Aorta (tissue), 5 donors: ENCODE measurements at regions not wholly inside any gene's neighbourhood (a gene's known extent, or its start where the extent isn't known, plus 50 kb on each side); places are given as distances from the start of the nearest gene placed in this dataset.

Experiments used
- ATAC-seq: fragments of 200-7000 bp; cut with Tn5 transposase; one replicate; pipeline ENCODE4 v1.9.1; 2022; ENCODE audit warnings: moderate library complexity; ENCODE audit not compliant: low FRiP score
- DNase-seq, 2 donors: peaks; one replicate each; pipeline ENCODE4 v3.0.0-alpha.2; 2020
- H3K27ac ChIP-seq, 2 donors: one replicate each; pipeline ENCODE4 v1.5.1; 2013; ENCODE audit warnings: low read length in 2 of 2, mild to moderate bottlenecking in 2 of 2, moderate library complexity in 2 of 2, control low read depth in 1 of 2, inconsistent platforms in 1 of 2, low read depth in 1 of 2
- H3K27me3 ChIP-seq, 2 donors: one replicate each; pipeline ENCODE4 v1.6.1; 2013; ENCODE audit warnings: control low read depth in 1 of 2, low read length in 1 of 2, mild to moderate bottlenecking in 1 of 2, moderate library complexity in 1 of 2; ENCODE audit not compliant: insufficient read depth in 2 of 2, control insufficient read depth in 1 of 2
- H3K36me3 ChIP-seq, 2 donors: one replicate each; pipeline ENCODE4 v1.6.1; 2013; ENCODE audit warnings: control low read depth in 1 of 2, low read length in 1 of 2, mild to moderate bottlenecking in 1 of 2; ENCODE audit not compliant: insufficient read depth in 2 of 2, control insufficient read depth in 1 of 2
- H3K4me1 ChIP-seq, 2 donors: one replicate each; pipeline ENCODE4 v1.6.1; 2013; ENCODE audit warnings: low read length in 2 of 2, control low read depth in 1 of 2, mild to moderate bottlenecking in 1 of 2, moderate library complexity in 1 of 2; ENCODE audit not compliant: insufficient read depth in 2 of 2, control insufficient read depth in 1 of 2
- H3K4me3 ChIP-seq, 2 donors: one replicate each; pipeline ENCODE4 v1.5.1; 2013; ENCODE audit warnings: low read length in 2 of 2, control low read depth in 1 of 2, mild to moderate bottlenecking in 1 of 2
- H3K9me3 ChIP-seq: one replicate; pipeline ENCODE4 v1.6.1; 2013; ENCODE audit warnings: mild to moderate bottlenecking, low read length; ENCODE audit not compliant: control insufficient read depth
- WGBS, 2 donors: extraction: QIAGEN DNeasy Blood & Tissue Kit; methylation state at CpG; one replicate each; pipeline ENCODE4 v1.1.7; 2013; 5-methylcytosine and 5-hydroxymethylcytosine counted together
- intact Hi-C, 2 donors: fragments of 100-400 bp; cut with DNase I; formaldehyde crosslinking; loops; one replicate each; pipeline versions ENCODE4 v1.14.2 to v1.15.0; 2022
- donor health status: healthy with polysubstance abuse.
- donor health status: Bipolar disorder and iron deficiency.
- donor health status: DM: no; HTN: no; CAD: no.
- donor health status: DM: no; HTN: no; CAD: no.
- donor health status: DM: yes; HTN: yes; CAD: no.

DNA sequence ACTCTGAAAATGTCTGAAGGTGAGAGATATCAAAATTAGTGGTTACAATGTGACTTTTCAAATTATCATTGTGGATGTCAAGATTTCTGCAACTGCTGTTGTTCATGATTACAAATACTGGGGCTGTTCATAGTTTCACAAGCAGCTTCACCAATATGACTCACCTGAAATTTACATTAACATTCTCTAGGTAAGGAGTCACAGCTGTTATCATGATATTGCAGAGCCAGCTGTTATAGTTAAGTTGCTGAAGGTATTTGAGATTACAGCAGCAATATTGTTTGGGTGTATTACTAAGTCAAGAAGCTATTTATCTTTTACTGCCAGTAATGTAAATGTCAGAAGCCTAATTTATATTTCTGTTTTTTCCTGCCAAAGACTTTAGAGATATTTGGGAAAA, 140.0 kb downstream of the MC4R start:
- Histone ChIP-seq H3K27ac (no peak overlapping the region), H3K27me3 (no peaks in the 10 kb centered on the region), H3K9me3 (no peaks in the 10 kb centered on the region), H3K4me3 (no peak overlapping the region), H3K36me3 (no peaks in the 10 kb centered on the region), H3K4me1 (no peaks in the 10 kb centered on the region)
- ATAC-seq (no peak), DNase-seq (no peak)
- intact Hi-C loops: no loop called here

DNA sequence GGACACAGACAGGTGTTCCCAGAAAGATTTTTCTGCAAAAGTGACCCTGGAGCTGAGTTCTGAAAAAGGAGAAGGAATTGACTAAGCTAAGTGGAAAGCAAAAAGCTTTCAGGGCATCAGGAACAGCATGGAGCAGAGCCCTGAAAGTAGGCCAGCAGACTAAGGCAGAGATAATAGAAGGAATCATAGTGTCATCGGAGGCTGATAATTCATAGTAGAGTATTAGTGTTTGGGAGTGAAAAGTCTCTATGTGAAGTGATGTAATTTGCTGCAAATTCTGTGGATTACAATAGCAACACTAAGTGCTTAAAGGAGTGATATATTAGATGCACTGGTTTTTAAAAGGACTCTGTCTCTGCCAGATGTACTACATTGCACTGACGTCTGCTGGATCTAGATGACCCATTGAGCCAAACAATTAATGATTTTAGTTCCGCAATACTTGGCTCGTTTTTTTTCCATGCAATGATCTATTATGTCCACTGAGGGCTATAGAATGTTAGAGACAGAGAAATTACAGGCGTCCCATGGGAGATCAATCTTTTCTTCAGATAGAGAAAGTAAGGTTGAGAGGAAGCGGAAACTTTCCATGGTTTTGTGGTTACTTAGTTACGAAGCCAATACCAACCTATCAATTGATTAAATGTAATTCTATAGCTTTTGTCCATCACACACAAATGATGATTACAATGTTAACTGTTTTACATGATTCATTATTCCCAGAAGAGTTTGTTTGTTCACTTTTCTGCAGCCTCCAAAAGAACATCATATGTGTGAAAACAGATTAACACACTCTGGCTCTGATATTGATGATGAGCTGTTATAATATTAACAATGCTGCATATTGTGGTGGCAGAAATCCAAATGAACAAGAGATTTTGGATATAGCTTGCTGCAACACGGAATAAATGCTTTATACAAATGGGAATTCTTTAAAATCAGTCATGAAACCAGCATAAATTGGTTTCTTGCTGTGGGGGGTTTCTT, 143.7 kb downstream of the MC4R start:
- Histone ChIP-seq H3K9me3 (peaks cover 3% of the 10 kb centered on the region), H3K4me1 (no peaks in the 10 kb centered on the region), H3K27ac (no peak overlapping the region), H3K27me3 (no peaks in the 10 kb centered on the region), H3K36me3 (no peaks in the 10 kb centered on the region), H3K4me3 (no peak overlapping the region)
- intact Hi-C loops: no loop called here
- 40 to 49% methylated on average over 8 of the region's 8 CpGs for WGBS, 2 donors
- ATAC-seq (no peak), DNase-seq (no peak)

- H3K4me1 ChIP-seq: no peaks in the 10 kb centered on the region
- DNase-seq (no peak), ATAC-seq (no peak)
- H3K36me3 ChIP-seq: no peaks in the 10 kb centered on the region
- 47 to 58% methylated on average over 5 of the region's 5 CpGs for WGBS, 2 donors
- no peaks in the 10 kb centered on the region for H3K9me3 ChIP-seq
- H3K27me3 ChIP-seq: no peaks in the 10 kb centered on the region
- intact Hi-C loops: no loop called here
- no peak overlapping the region for H3K27ac ChIP-seq
- no peak overlapping the region for H3K4me3 ChIP-seq
Observed at GRCh38 chr18:60215432-60215831, 157.1 kb downstream of the MC4R start.

- intact Hi-C loops: no loop called here
- no peak overlapping the region for H3K4me3 ChIP-seq
- no peak overlapping the region for H3K27ac ChIP-seq
- no peaks in the 10 kb centered on the region for H3K36me3 ChIP-seq
- H3K9me3 ChIP-seq: no peaks in the 10 kb centered on the region
- no peak for DNase-seq
- H3K27me3 ChIP-seq: no peaks in the 10 kb centered on the region
- WGBS, 2 donors: 46 to 65% methylated on average over 1 of the region's 1 CpG
- H3K4me1 ChIP-seq: no peaks in the 10 kb centered on the region
- no peak for ATAC-seq
Observed at GRCh38 chr18:60209042-60209441, 163.5 kb downstream of the MC4R start.

DNA sequence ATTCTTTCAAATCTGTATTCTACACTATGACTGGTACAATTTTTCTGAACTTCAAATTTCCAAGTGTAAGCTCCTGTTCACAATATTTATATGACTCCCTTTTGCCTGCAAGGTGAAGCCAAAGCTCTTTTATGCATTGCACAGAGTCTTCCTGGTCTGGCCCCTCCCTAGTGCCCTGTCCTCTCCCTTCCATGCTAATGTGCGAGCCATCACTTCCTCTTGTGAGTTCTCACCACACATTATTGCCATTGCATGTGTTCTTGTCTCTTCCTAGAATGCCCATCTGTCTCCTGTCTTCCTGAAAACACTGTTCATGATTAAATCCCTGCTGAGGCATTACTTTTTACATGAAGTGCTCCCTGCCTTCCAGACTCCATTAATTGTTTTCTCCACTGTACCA, 169.9 kb downstream of the MC4R start:
- H3K4me1 ChIP-seq: no peaks in the 10 kb centered on the region
- peaks cover 1% of the 10 kb centered on the region for H3K9me3 ChIP-seq
- H3K27ac ChIP-seq: no peak overlapping the region
- H3K36me3 ChIP-seq: no peaks in the 10 kb centered on the region
- no peak for DNase-seq
- ATAC-seq: no peak
- H3K4me3 ChIP-seq: no peak overlapping the region
- intact Hi-C loops: no loop called here
- no peaks in the 10 kb centered on the region for H3K27me3 ChIP-seq
- 55 to 68% methylated on average over 1 of the region's 1 CpG for WGBS, 2 donors

GRCh38 chr18:60200558-60200957, 172.0 kb downstream of the MC4R start:
- peaks cover 1% of the 10 kb centered on the region for H3K9me3 ChIP-seq
- 88 to 93% methylated on average over 2 of the region's 2 CpGs for WGBS, 2 donors
- H3K36me3 ChIP-seq: no peaks in the 10 kb centered on the region
- intact Hi-C loops: no loop called here
- no peak overlapping the region for H3K27ac ChIP-seq
- no peaks in the 10 kb centered on the region for H3K27me3 ChIP-seq
- H3K4me3 ChIP-seq: no peak overlapping the region
- H3K4me1 ChIP-seq: no peaks in the 10 kb centered on the region
- no peak for ATAC-seq
- no peak for DNase-seq

DNA sequence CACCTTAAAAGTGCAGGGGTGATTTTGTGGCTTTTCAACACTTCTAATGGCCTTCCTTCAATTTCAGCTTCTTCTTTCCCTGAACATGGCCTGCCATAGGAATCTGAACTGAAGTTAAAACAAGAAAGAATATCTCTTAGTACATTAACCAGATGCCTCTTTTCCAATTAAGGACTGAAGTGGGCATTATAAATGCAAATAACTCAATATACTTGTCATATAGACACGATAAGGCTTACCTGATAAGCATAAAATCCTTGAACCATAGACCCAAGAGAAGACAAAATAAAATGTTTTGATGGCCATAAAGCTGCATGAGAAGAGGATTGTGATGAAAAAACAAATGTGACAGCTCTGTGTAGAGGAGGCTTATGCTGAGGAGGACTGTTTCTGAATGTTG, 173.1 kb downstream of the MC4R start:
- Histone ChIP-seq H3K4me1 (no peaks in the 10 kb centered on the region), H3K36me3 (no peaks in the 10 kb centered on the region), H3K9me3 (peaks cover 1% of the 10 kb centered on the region), H3K27me3 (no peaks in the 10 kb centered on the region), H3K4me3 (no peak overlapping the region), H3K27ac (no peak overlapping the region)
- WGBS, 2 donors: 60 to 67% methylated on average over 1 of the region's 1 CpG
- no peak for ATAC-seq
- DNase-seq: no peak
- intact Hi-C loops: no loop called here

- ATAC-seq (no peak), DNase-seq (no peak)
- H3K4me1 ChIP-seq: no peaks in the 10 kb centered on the region
- intact Hi-C loops: no loop called here
- peaks cover 1% of the 10 kb centered on the region for H3K9me3 ChIP-seq
- WGBS, 2 donors: 59 to 63% methylated on average over 3 of the region's 3 CpGs
- no peak overlapping the region for H3K4me3 ChIP-seq
- H3K27me3 ChIP-seq: no peaks in the 10 kb centered on the region
- no peaks in the 10 kb centered on the region for H3K36me3 ChIP-seq
- no peak overlapping the region for H3K27ac ChIP-seq
Observed at GRCh38 chr18:60197671-60198462, 174.7 kb downstream of the MC4R start.
